H1 (cell line): ENCODE measurements at regions not wholly inside any gene's neighbourhood (a gene's known extent, or its start where the extent isn't known, plus 50 kb on each side); places are given as distances from the start of the nearest gene placed in this dataset.

ENCODE experiments used
- CTCF ChIA-PET: fragments of 300-600 bp; sonication (Branson Sonifier 250); formaldehyde crosslinking; loops from one replicate; lab custom pipeline; 2021; ENCODE audit not compliant: partially characterized antibody; lab: Charles Lee
- POLR2A ChIA-PET: fragments of 300-600 bp; sonication (Branson Sonifier 250); formaldehyde crosslinking; loops from one replicate; lab custom pipeline; 2021; ENCODE audit warnings: inconsistent platforms; ENCODE audit not compliant: partially characterized antibody; lab: Charles Lee
- DNase-seq, 2 experiments: peaks; one replicate each; pipeline versions ENCODE4 v3.0.0 to v3.0.0-alpha.2; 2010 to 2022; ENCODE audit warnings: low spot score in 2 of 2, low read depth in 1 of 2, mixed read lengths in 1 of 2
- FAIRE-seq: peaks from 2 replicates; lab custom pipeline; 2011; peaks lifted over from hg19 to GRCh38; lab: Jason Lieb, UNC
- H2AFZ ChIP-seq: 2 replicates; pipeline ENCODE4 v1.8.1; 2012; ENCODE audit warnings: low read length, inconsistent platforms
- H2AK5ac ChIP-seq: 2 replicates; pipeline ENCODE4 v1.6.1; 2013; ENCODE audit warnings: low read depth, low read length
- H2BK120ac ChIP-seq: replicated peaks from 2 replicates; pipeline ENCODE3; 2013; ENCODE audit warnings: low read depth, low read length, inconsistent platforms
- H2BK12ac ChIP-seq: 2 replicates; pipeline ENCODE4 v1.6.1; 2013; ENCODE audit warnings: low read depth, low read length
- H2BK15ac ChIP-seq: 2 replicates; pipeline ENCODE4 v1.6.1; 2013; ENCODE audit warnings: low read length
- H2BK20ac ChIP-seq: 2 replicates; pipeline ENCODE4 v1.6.1; 2013; ENCODE audit warnings: low read length
- H2BK5ac ChIP-seq: 2 replicates; pipeline ENCODE4 v1.6.1; 2013; ENCODE audit warnings: low read depth, low read length
- H3K14ac ChIP-seq: 2 replicates; pipeline ENCODE4 v1.6.1; 2013; ENCODE audit warnings: inconsistent platforms; ENCODE audit not compliant: insufficient read length
- H3K18ac ChIP-seq: 2 replicates; pipeline ENCODE4 v1.6.1; 2013; ENCODE audit warnings: low read length; ENCODE audit errors: extremely low read depth
- H3K23ac ChIP-seq: 2 replicates; pipeline ENCODE4 v1.6.1; 2013; ENCODE audit warnings: inconsistent platforms; ENCODE audit not compliant: insufficient read length
- H3K23me2 ChIP-seq: 2 replicates; pipeline ENCODE4 v1.6.1; 2013; ENCODE audit warnings: low read depth, low read length
- H3K27ac ChIP-seq: 2 replicates; pipeline ENCODE4 v1.6.1; 2011; ENCODE audit warnings: low read depth, low read length, inconsistent platforms
- H3K27me3 ChIP-seq, 4 experiments: replicated peaks in 1 of 4; 1 replicate in 1 of 4; 2 replicates in 3 of 4; pipeline versions ENCODE4 v1.6.1 to v1.8.1; 2011 to 2013; ENCODE audit warnings: low read length in 3 of 4, mild to moderate bottlenecking in 3 of 4, inconsistent platforms in 2 of 4, mixed read lengths in 2 of 4, moderate library complexity in 1 of 4; ENCODE audit not compliant: control insufficient read depth in 3 of 4, insufficient read depth in 3 of 4; ENCODE audit errors: extremely low read depth in 1 of 4
- H3K36me3 ChIP-seq, 4 experiments: 2 replicates each; pipeline versions ENCODE4 v1.6.1 to v1.8.1; 2011 to 2013; ENCODE audit warnings: mild to moderate bottlenecking in 4 of 4, low read length in 3 of 4, moderate library complexity in 2 of 4, control low read depth in 1 of 4, inconsistent platforms in 1 of 4; ENCODE audit not compliant: insufficient read depth in 4 of 4, control insufficient read depth in 2 of 4
- H3K4ac ChIP-seq: replicated peaks from 2 replicates; pipeline ENCODE3; 2013; ENCODE audit warnings: low read length, low read depth, mixed read lengths, inconsistent platforms; ENCODE audit not compliant: insufficient read length
- H3K4me1 ChIP-seq, 4 experiments: replicated peaks in 1 of 4; 1 replicate in 1 of 4; 2 replicates in 3 of 4; pipeline versions ENCODE4 v1.6.1 to v1.8.1; 2011 to 2013; ENCODE audit warnings: low read length in 3 of 4, inconsistent platforms in 2 of 4, mixed read lengths in 1 of 4; ENCODE audit not compliant: insufficient read depth in 4 of 4, control insufficient read depth in 3 of 4
- H3K4me2 ChIP-seq, 2 experiments: 2 replicates each; pipeline versions ENCODE4 v1.6.1 to v1.8.1; 2011 to 2013; ENCODE audit warnings: low read depth in 2 of 2, low read length in 2 of 2, control low read depth in 1 of 2, inconsistent platforms in 1 of 2, mild to moderate bottlenecking in 1 of 2; ENCODE audit not compliant: insufficient read depth in 1 of 2
- H3K4me3 ChIP-seq, 4 experiments: fragments of 200-600, 300-600 bp in 1 of 4; sonication (generic), shearing (Covaris generic), sonication (Bioruptor Twin) in 1 of 4; 2 replicates each; pipeline versions ENCODE4 v1.5.1 to v1.8.1; 2011 to 2016; ENCODE audit warnings: low read length in 4 of 4, low read depth in 3 of 4, control low read depth in 2 of 4, inconsistent platforms in 2 of 4, mild to moderate bottlenecking in 2 of 4, mixed read lengths in 1 of 4, moderate library complexity in 1 of 4; ENCODE audit not compliant: insufficient read depth in 2 of 4; ENCODE audit errors: extremely low read depth in 1 of 4
- H3K56ac ChIP-seq: replicated peaks from 2 replicates; pipeline ENCODE3; 2013; ENCODE audit warnings: low read depth, mild to moderate bottlenecking, mixed read lengths, low read length, inconsistent platforms; ENCODE audit not compliant: insufficient read length
- H3K79me1 ChIP-seq: 2 replicates; pipeline ENCODE4 v1.6.1; 2013; ENCODE audit warnings: low read depth, low read length, control low read depth
- H3K79me2 ChIP-seq, 2 experiments: 2 replicates each; pipeline versions ENCODE4 v1.6.1 to v1.8.1; 2012 to 2013; ENCODE audit warnings: low read length in 2 of 2, mild to moderate bottlenecking in 2 of 2, inconsistent platforms in 1 of 2; ENCODE audit not compliant: insufficient read depth in 2 of 2, control insufficient read depth in 1 of 2
- H3K9ac ChIP-seq, 4 experiments: replicated peaks in 1 of 4; 1 replicate in 1 of 4; 2 replicates in 3 of 4; pipeline versions ENCODE4 v1.6.1 to v1.8.1; 2011 to 2013; ENCODE audit warnings: low read depth in 3 of 4, low read length in 3 of 4, control low read depth in 2 of 4, mild to moderate bottlenecking in 2 of 4, moderate library complexity in 2 of 4, inconsistent platforms in 1 of 4; ENCODE audit errors: extremely low read depth in 1 of 4
- H3K9me3 ChIP-seq, 2 experiments: 2 replicates each; pipeline versions ENCODE4 v1.6.1 to v1.8.1; 2012 to 2013; ENCODE audit warnings: mild to moderate bottlenecking in 2 of 2, moderate library complexity in 2 of 2, control low read depth in 1 of 2, inconsistent platforms in 1 of 2, low read depth in 1 of 2, low read length in 1 of 2, mixed read lengths in 1 of 2; ENCODE audit not compliant: insufficient read depth in 2 of 2
- H4K20me1 ChIP-seq, 2 experiments: replicated peaks in 1 of 2; 2 replicates each; pipeline versions ENCODE3 to v1.8.1; 2011 to 2013; ENCODE audit warnings: inconsistent platforms in 2 of 2, low read length in 2 of 2, mild to moderate bottlenecking in 1 of 2; ENCODE audit not compliant: insufficient read depth in 2 of 2, control insufficient read depth in 1 of 2
- H4K5ac ChIP-seq: 2 replicates; pipeline ENCODE4 v1.6.1; 2013; ENCODE audit warnings: low read length, low read depth, mixed read lengths, inconsistent platforms; ENCODE audit not compliant: insufficient read length
- H4K8ac ChIP-seq: 2 replicates; pipeline ENCODE4 v1.8.0; 2013; ENCODE audit warnings: mild to moderate bottlenecking, moderate library complexity, low read length, inconsistent platforms; ENCODE audit not compliant: insufficient read depth; ENCODE audit errors: extremely low read depth
- H4K91ac ChIP-seq: replicated peaks from 2 replicates; pipeline ENCODE3; 2013; ENCODE audit warnings: low read length, mixed read lengths, inconsistent platforms; ENCODE audit not compliant: insufficient read length
- ATF3 ChIP-seq: IDR thresholded peaks from 2 replicates; pipeline ENCODE4 v1.6.1; 2011; ENCODE audit warnings: low read depth, mild to moderate bottlenecking, low read length; ENCODE audit not compliant: insufficient read depth
- CHD1 ChIP-seq: IDR thresholded peaks from 2 replicates; pipeline ENCODE4 v1.6.1; 2012; ENCODE audit warnings: low read depth, low read length, improper control_type of control experiment
- CHD2 ChIP-seq: IDR thresholded peaks from 2 replicates; pipeline ENCODE4 v1.6.1; 2012; ENCODE audit warnings: low read length, improper control_type of control experiment
- E2F6 ChIP-seq: IDR thresholded peaks from 2 replicates; pipeline ENCODE4 v1.6.1; 2012; ENCODE audit warnings: inconsistent platforms
- EP300 ChIP-seq, 2 experiments: IDR thresholded peaks; 1 replicate in 1 of 2; 2 replicates in 1 of 2; pipeline ENCODE4 v1.6.1; 2011 to 2012; ENCODE audit warnings: low read depth in 2 of 2, low read length in 2 of 2, mild to moderate bottlenecking in 2 of 2, borderline replicate concordance in 1 of 2, inconsistent platforms in 1 of 2, moderate library complexity in 1 of 2
- MAFK ChIP-seq: IDR thresholded peaks from 2 replicates; pipeline ENCODE4 v1.6.1; 2012; ENCODE audit warnings: low read depth, mild to moderate bottlenecking, improper control_type of control experiment, low read length
- RBBP5 ChIP-seq: IDR thresholded peaks from 2 replicates; pipeline ENCODE4 v1.7.1; 2012; ENCODE audit warnings: low read depth, mild to moderate bottlenecking, inconsistent platforms, low read length, moderate library complexity, borderline replicate concordance
- RNF2 ChIP-seq: fragments of 200-900, 300-1000 bp; sonication (generic); IDR thresholded peaks from 2 replicates; pipeline ENCODE4 v1.7.1; 2016; ENCODE audit warnings: borderline replicate concordance, low read depth, mild to moderate bottlenecking, antibody characterized with exemption, low read length; ENCODE audit not compliant: poor library complexity, severe bottlenecking; ENCODE audit errors: missing control alignments
- RXRA ChIP-seq: IDR thresholded peaks from 2 replicates; pipeline ENCODE4 v1.6.1; 2011; ENCODE audit warnings: low read depth, mild to moderate bottlenecking, low read length, moderate library complexity; ENCODE audit not compliant: insufficient read depth
- SIX5 ChIP-seq: IDR thresholded peaks from 2 replicates; pipeline ENCODE4 v1.6.1; 2011; ENCODE audit warnings: mild to moderate bottlenecking, low read depth, low read length
- SP1 ChIP-seq: IDR thresholded peaks from 2 replicates; pipeline ENCODE4 v1.6.1; 2011; ENCODE audit warnings: low read depth, low read length
- SP2 ChIP-seq: IDR thresholded peaks from 2 replicates; pipeline ENCODE4 v1.6.1; 2012; ENCODE audit warnings: mild to moderate bottlenecking, low read length, inconsistent platforms
- TEAD4 ChIP-seq: IDR thresholded peaks from 2 replicates; pipeline ENCODE4 v1.6.1; 2012; ENCODE audit warnings: low read depth, low read length, inconsistent platforms, mixed read lengths
- ZNF274 ChIP-seq: IDR thresholded peaks from 2 replicates; pipeline ENCODE4 v1.7.0; 2012; ENCODE audit warnings: low read length, borderline replicate concordance; ENCODE audit errors: extremely low read depth
- WGBS, 2 experiments: shearing (Covaris generic) in 1 of 2; methylation state at CpG; one replicate each; pipeline versions ENCODE4 v1.1.6 to v1.1.7; 2013 to 2015; ENCODE audit warnings: low lambda C conversion rate in 2 of 2, mixed read lengths in 2 of 2, inconsistent platforms in 1 of 2, low coverage in 1 of 2, missing lambda C conversion rate in 1 of 2; ENCODE audit not compliant: insufficient replicate concordance in 2 of 2, insufficient coverage in 1 of 2, insufficient read length in 1 of 2; ENCODE audit errors: extremely low coverage in 1 of 2, missing lambda C conversion rate in 1 of 2; 5-methylcytosine and 5-hydroxymethylcytosine counted together

- H3K4me3 ChIP-seq = no peak overlapping the region
- no peak overlapping the region for H3K56ac ChIP-seq
- no peak overlapping the region for H3K27ac ChIP-seq
- H2BK5ac ChIP-seq = no peak overlapping the region
- H2BK120ac ChIP-seq = no peak overlapping the region
- H3K4ac ChIP-seq = no peak overlapping the region
- no peaks in the 10 kb centered on the region for H4K20me1 ChIP-seq
- H4K5ac ChIP-seq = no peak overlapping the region
- H3K14ac ChIP-seq = no peak overlapping the region
- no peak overlapping the region for H2BK12ac ChIP-seq
- no peaks in the 10 kb centered on the region for H3K36me3 ChIP-seq
- H3K23ac ChIP-seq = no peak overlapping the region
- CTCF ChIA-PET = no interaction called here
- no peak overlapping the region for H4K8ac ChIP-seq
- H2BK20ac ChIP-seq = no peak overlapping the region
- no peak overlapping the region for H2AK5ac ChIP-seq
- no peak overlapping the region for H3K9ac ChIP-seq
- POLR2A ChIA-PET = interaction anchor here (0.7 kb wide), 1 partner anchor 57 kb away, joined by 3 read pairs; no protein-coding TSS in a partner anchor
- DNase-seq (no peak), FAIRE-seq (no peak)
- WGBS, 2 experiments = 83% methylated on average over 3 of the region's 3 CpGs; no CpG with 5 or more reads in 1 of the 2 experiments
- no peak overlapping the region for H4K91ac ChIP-seq
- no peak overlapping the region for H2BK15ac ChIP-seq
- H3K79me2 ChIP-seq = no peaks in the 10 kb centered on the region
- no peaks in the 10 kb centered on the region for H3K23me2 ChIP-seq
- no peak overlapping the region for H3K4me2 ChIP-seq
- no peak overlapping the region for H3K18ac ChIP-seq
- peaks cover 0 to 3% (median 0%) of the 10 kb centered on the region in 4 experiments; a peak in 1 of 7 replicates for H3K4me1 ChIP-seq
- no peaks in the 10 kb centered on the region for H3K9me3 ChIP-seq
- no peak overlapping the region for H2AFZ ChIP-seq
- H3K79me1 ChIP-seq = no peaks in the 10 kb centered on the region
- no peaks in the 10 kb centered on the region; a peak in 1 of 7 replicates for H3K27me3 ChIP-seq
- TF ChIP-seq ATF3 (no peak), TEAD4 (no peak), RNF2 (no peak), E2F6 (no peak), EP300 (IDR thresholded peaks at IDR 0.05; ENCODE audit: borderline replicate concordance in 1 of 2, low read depth in 2 of 2, low read length in 2 of 2) (no peak), RBBP5 (no peak), SIX5 (no peak), MAFK (no peak), RXRA (no peak), CHD1 (no peak), CHD2 (no peak), SP2 (no peak), SP1 (no peak), ZNF274 (no peak)
Observed at GRCh38 chr4:15349531-15349935, 78.3 kb upstream of the C1QTNF7 start.
